ENCODE measurements at regions not wholly inside any gene's neighbourhood (a gene's known extent, or its start where the extent isn't known, plus 50 kb on each side); places are given as distances from the start of the nearest gene placed in this dataset.

GRCh38 chr1:65077369-65077768 lies 70.6 kb upstream of the AK4 start:
- H3K4me1 ChIP-seq (ENCODE audit: insufficient read depth, low read length), result no peaks in the 10 kb centered on the region
- H3K9me3 ChIP-seq (ENCODE audit: insufficient read depth, low read length, severe bottlenecking), result no peaks in the 10 kb centered on the region
- no peak overlapping the region for H2AFZ ChIP-seq (ENCODE audit: low read depth, low read length)

GRCh38 chr1:65079941-65080340 lies 68.1 kb upstream of the AK4 start:
- TF ChIP-seq CTCF (IDR thresholded peaks at IDR 0.05; ENCODE audit: borderline replicate concordance, extremely low read depth, low read length, poor library complexity, severe bottlenecking) (no peak), EZH2 (IDR thresholded peaks at IDR 0.05; ENCODE audit: borderline replicate concordance, low read depth, low read length, severe bottlenecking) (no peak)
- no peak for ATAC-seq (ENCODE audit: insufficient read depth, low read depth)
- no peak overlapping the region for H3K27ac ChIP-seq (ENCODE audit: low read length)
- H3K4me1 ChIP-seq (ENCODE audit: insufficient read depth, low read length), result no peaks in the 10 kb centered on the region
- H3K79me2 ChIP-seq (ENCODE audit: insufficient read depth, low read length), result no peaks in the 10 kb centered on the region
- H3K4me3 ChIP-seq (ENCODE audit: low read depth in 1 of 2, low read length in 2 of 2), result no peak overlapping the region
- no peak overlapping the region for H2AFZ ChIP-seq (ENCODE audit: low read depth, low read length)
- H3K9ac ChIP-seq (ENCODE audit: low read depth, low read length), result no peak overlapping the region
- no peaks in the 10 kb centered on the region for H3K27me3 ChIP-seq (ENCODE audit: insufficient read depth, low read length, poor library complexity)
- H3K36me3 ChIP-seq (ENCODE audit: insufficient read depth, low read length), result no peaks in the 10 kb centered on the region
- H3K9me3 ChIP-seq (ENCODE audit: insufficient read depth, low read length, severe bottlenecking), result no peaks in the 10 kb centered on the region
- no peak overlapping the region for H3K4me2 ChIP-seq (ENCODE audit: insufficient read depth, low read length)
- no peaks in the 10 kb centered on the region for H4K20me1 ChIP-seq (ENCODE audit: insufficient read depth, low read length)
- DNase-seq, result no peak

More at GRCh38 chr1:65077369-65077768, 70.6 kb upstream of the AK4 start:
- no peak for DNase-seq
- no peak overlapping the region for H3K4me3 ChIP-seq (ENCODE audit: low read depth in 1 of 2, low read length in 2 of 2)
- no peak overlapping the region for H3K9ac ChIP-seq (ENCODE audit: low read depth, low read length)
- TF ChIP-seq CTCF (IDR thresholded peaks at IDR 0.05; ENCODE audit: borderline replicate concordance, extremely low read depth, low read length, poor library complexity, severe bottlenecking), result no peak
- TF ChIP-seq EZH2 (IDR thresholded peaks at IDR 0.05; ENCODE audit: borderline replicate concordance, low read depth, low read length, severe bottlenecking), result no peak
- no peaks in the 10 kb centered on the region for H4K20me1 ChIP-seq (ENCODE audit: insufficient read depth, low read length)
- no peak overlapping the region for H3K4me2 ChIP-seq (ENCODE audit: insufficient read depth, low read length)
- H3K27me3 ChIP-seq (ENCODE audit: insufficient read depth, low read length, poor library complexity), result no peaks in the 10 kb centered on the region
- H3K79me2 ChIP-seq (ENCODE audit: insufficient read depth, low read length), result no peaks in the 10 kb centered on the region
- no peak overlapping the region for H3K27ac ChIP-seq (ENCODE audit: low read length)
- ATAC-seq (ENCODE audit: insufficient read depth, low read depth), result no peak
- no peaks in the 10 kb centered on the region for H3K36me3 ChIP-seq (ENCODE audit: insufficient read depth, low read length)

- DNase-seq (no peak), ATAC-seq (ENCODE audit: insufficient read depth, low read depth) (no peak)
- no peaks in the 10 kb centered on the region for H3K27me3 ChIP-seq (ENCODE audit: insufficient read depth, low read length, poor library complexity)
- no peaks in the 10 kb centered on the region for H3K36me3 ChIP-seq (ENCODE audit: insufficient read depth, low read length)
- H3K9ac ChIP-seq (ENCODE audit: low read depth, low read length), result no peak overlapping the region
- H3K9me3 ChIP-seq (ENCODE audit: insufficient read depth, low read length, severe bottlenecking), result peaks cover under 1% of the 10 kb centered on the region
- H2AFZ ChIP-seq (ENCODE audit: low read depth, low read length), result no peak overlapping the region
- H4K20me1 ChIP-seq (ENCODE audit: insufficient read depth, low read length), result no peaks in the 10 kb centered on the region
- H3K4me2 ChIP-seq (ENCODE audit: insufficient read depth, low read length), result no peak overlapping the region
- no peak overlapping the region for H3K27ac ChIP-seq (ENCODE audit: low read length)
- no peak overlapping the region for H3K4me3 ChIP-seq (ENCODE audit: low read depth in 1 of 2, low read length in 2 of 2)
- TF ChIP-seq EZH2 (IDR thresholded peaks at IDR 0.05; ENCODE audit: borderline replicate concordance, low read depth, low read length, severe bottlenecking) (no peak), CTCF (IDR thresholded peaks at IDR 0.05; ENCODE audit: borderline replicate concordance, extremely low read depth, low read length, poor library complexity, severe bottlenecking) (no peak)
- H3K4me1 ChIP-seq (ENCODE audit: insufficient read depth, low read length), result no peaks in the 10 kb centered on the region
- no peaks in the 10 kb centered on the region for H3K79me2 ChIP-seq (ENCODE audit: insufficient read depth, low read length)
These were observed 65.5 kb upstream of the AK4 start for GRCh38 chr1:65082346-65083040.
